DND-41 (cell line): ENCODE measurements at regions not wholly inside any gene's neighbourhood (a gene's known extent, or its start where the extent isn't known, plus 50 kb on each side); places are given as distances from the start of the nearest gene placed in this dataset.

Experiments
- ATAC-seq: fragments of 200-7000 bp; cut with Tn5 transposase; 3 replicates; pipeline ENCODE4 v1.9.1; 2021; ENCODE audit warnings: low read depth; ENCODE audit not compliant: insufficient read depth
- DNase-seq: peaks from one replicate; pipeline ENCODE4 v3.0.0-alpha.2; 2020
- H2AFZ ChIP-seq: 2 replicates; pipeline ENCODE4 v1.6.0; 2012; ENCODE audit warnings: low read depth, low read length
- H3K27ac ChIP-seq: 2 replicates; pipeline ENCODE4 v1.5.1; 2012; ENCODE audit warnings: low read length, inconsistent platforms
- H3K27me3 ChIP-seq: fragments of 200-600 bp; sonication (generic); 2 replicates; pipeline ENCODE4 v1.6.0; 2012; ENCODE audit warnings: low read length, mild to moderate bottlenecking, inconsistent platforms; ENCODE audit not compliant: insufficient read depth, poor library complexity
- H3K36me3 ChIP-seq: 2 replicates; pipeline ENCODE4 v1.5.1; 2012; ENCODE audit warnings: low read length, inconsistent platforms; ENCODE audit not compliant: insufficient read depth
- H3K4me1 ChIP-seq: 2 replicates; pipeline ENCODE4 v1.5.1; 2012; ENCODE audit warnings: mild to moderate bottlenecking, low read length; ENCODE audit not compliant: insufficient read depth
- H3K4me2 ChIP-seq: 2 replicates; pipeline ENCODE4 v1.6.0; 2012; ENCODE audit warnings: mild to moderate bottlenecking, moderate library complexity, low read length, inconsistent platforms; ENCODE audit not compliant: insufficient read depth
- H3K4me3 ChIP-seq, 2 experiments: fragments of 200-600 bp in 1 of 2; shearing (Covaris generic) in 1 of 2; 2 replicates each; pipeline ENCODE4 v1.5.1; 2012 to 2016; ENCODE audit warnings: inconsistent platforms in 2 of 2, low read length in 2 of 2, mild to moderate bottlenecking in 2 of 2, low read depth in 1 of 2, moderate library complexity in 1 of 2
- H3K79me2 ChIP-seq: 2 replicates; pipeline ENCODE4 v1.6.0; 2012; ENCODE audit warnings: low read length, inconsistent platforms; ENCODE audit not compliant: insufficient read depth
- H3K9ac ChIP-seq: 2 replicates; pipeline ENCODE4 v1.6.0; 2012; ENCODE audit warnings: low read depth, mild to moderate bottlenecking, inconsistent platforms, low read length, moderate library complexity
- H3K9me3 ChIP-seq: 2 replicates; pipeline ENCODE4 v1.5.1; 2012; ENCODE audit warnings: low read length, moderate library complexity, mild to moderate bottlenecking, inconsistent platforms; ENCODE audit not compliant: insufficient read depth, severe bottlenecking
- H4K20me1 ChIP-seq: 2 replicates; pipeline ENCODE4 v1.6.0; 2012; ENCODE audit warnings: low read length; ENCODE audit not compliant: insufficient read depth
- EZH2 ChIP-seq: IDR thresholded peaks from 3 replicates; pipeline ENCODE4 v1.6.1; 2012; ENCODE audit warnings: borderline replicate concordance, low read depth, mild to moderate bottlenecking, moderate library complexity, low read length, inconsistent platforms; ENCODE audit not compliant: severe bottlenecking
- TF ChIP-seq, protein P1 (sequence below): IDR thresholded peaks from 2 replicates; pipeline ENCODE4 v1.5.1; 2012; ENCODE audit warnings: borderline replicate concordance, low read length, moderate library complexity, mild to moderate bottlenecking; ENCODE audit not compliant: poor library complexity, severe bottlenecking; ENCODE audit errors: extremely low read depth

GRCh38 chr18:75156831-75157230 is 52.1 kb downstream of the PTGR3 start:
- no peak overlapping the region for H3K9ac ChIP-seq
- no peak overlapping the region for H2AFZ ChIP-seq
- no peaks in the 10 kb centered on the region for H3K36me3 ChIP-seq
- H3K4me2 ChIP-seq: no peak overlapping the region
- no peak overlapping the region for H3K27ac ChIP-seq
- no peaks in the 10 kb centered on the region for H3K79me2 ChIP-seq
- peaks cover 6% of the 10 kb centered on the region for H3K9me3 ChIP-seq
- peaks cover 11% of the 10 kb centered on the region for H3K4me1 ChIP-seq
- H3K27me3 ChIP-seq: no peaks in the 10 kb centered on the region
- no peak for TF ChIP-seq EZH2
- TF ChIP-seq, protein P1, sequence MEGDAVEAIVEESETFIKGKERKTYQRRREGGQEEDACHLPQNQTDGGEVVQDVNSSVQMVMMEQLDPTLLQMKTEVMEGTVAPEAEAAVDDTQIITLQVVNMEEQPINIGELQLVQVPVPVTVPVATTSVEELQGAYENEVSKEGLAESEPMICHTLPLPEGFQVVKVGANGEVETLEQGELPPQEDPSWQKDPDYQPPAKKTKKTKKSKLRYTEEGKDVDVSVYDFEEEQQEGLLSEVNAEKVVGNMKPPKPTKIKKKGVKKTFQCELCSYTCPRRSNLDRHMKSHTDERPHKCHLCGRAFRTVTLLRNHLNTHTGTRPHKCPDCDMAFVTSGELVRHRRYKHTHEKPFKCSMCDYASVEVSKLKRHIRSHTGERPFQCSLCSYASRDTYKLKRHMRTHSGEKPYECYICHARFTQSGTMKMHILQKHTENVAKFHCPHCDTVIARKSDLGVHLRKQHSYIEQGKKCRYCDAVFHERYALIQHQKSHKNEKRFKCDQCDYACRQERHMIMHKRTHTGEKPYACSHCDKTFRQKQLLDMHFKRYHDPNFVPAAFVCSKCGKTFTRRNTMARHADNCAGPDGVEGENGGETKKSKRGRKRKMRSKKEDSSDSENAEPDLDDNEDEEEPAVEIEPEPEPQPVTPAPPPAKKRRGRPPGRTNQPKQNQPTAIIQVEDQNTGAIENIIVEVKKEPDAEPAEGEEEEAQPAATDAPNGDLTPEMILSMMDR: no peak
- no peak overlapping the region for H3K4me3 ChIP-seq
- ATAC-seq: no peak
- DNase-seq: no peak
- no peaks in the 10 kb centered on the region for H4K20me1 ChIP-seq

DNA sequence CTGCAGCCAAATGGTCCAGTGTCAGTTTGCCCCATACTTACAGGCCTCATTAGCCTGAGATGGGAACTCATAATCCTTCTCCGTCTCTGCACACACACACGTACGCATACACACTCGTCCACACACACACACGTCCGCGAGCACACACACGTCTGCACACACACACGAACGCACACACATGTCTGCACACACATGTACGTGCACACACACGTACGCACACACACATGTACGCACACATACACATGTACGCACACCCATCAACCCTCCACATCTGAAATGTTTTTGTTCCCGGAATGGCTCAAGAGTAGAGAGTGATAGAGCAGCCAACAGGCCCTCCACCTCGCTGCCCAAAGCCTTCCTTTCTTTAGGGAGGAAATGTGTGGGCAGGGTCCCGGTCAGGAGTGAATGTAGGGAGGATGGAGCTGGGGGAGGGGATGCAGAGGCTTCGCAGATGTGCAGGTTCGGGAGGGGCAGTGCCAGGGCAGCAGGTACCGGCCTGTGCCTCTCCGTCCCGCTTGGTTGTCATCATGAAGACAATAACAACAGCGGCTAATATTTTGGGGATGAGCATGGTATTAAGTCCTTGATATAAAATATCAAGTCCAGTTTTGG is 52.7 kb downstream of the PTGR3 start:
- no peaks in the 10 kb centered on the region for H4K20me1 ChIP-seq
- H3K79me2 ChIP-seq: no peaks in the 10 kb centered on the region
- no peak overlapping the region for H3K4me3 ChIP-seq
- no peak overlapping the region for H3K9ac ChIP-seq
- H3K9me3 ChIP-seq: peaks cover 6% of the 10 kb centered on the region
- DNase-seq (no peak), ATAC-seq (no peak)
- TF ChIP-seq, protein P1: no peak
- no peak for TF ChIP-seq EZH2
- H2AFZ ChIP-seq: no peak overlapping the region
- H3K4me1 ChIP-seq: peaks cover 5% of the 10 kb centered on the region
- no peak overlapping the region for H3K4me2 ChIP-seq
- H3K36me3 ChIP-seq: no peaks in the 10 kb centered on the region
- H3K27me3 ChIP-seq: no peaks in the 10 kb centered on the region
- no peak overlapping the region for H3K27ac ChIP-seq

GRCh38 chr18:75154997-75155396 is 53.9 kb downstream of the PTGR3 start:
- Histone ChIP-seq H4K20me1 (no peaks in the 10 kb centered on the region), H3K27ac (no peak overlapping the region), H3K4me1 (no peaks in the 10 kb centered on the region), H3K4me3 (no peak overlapping the region), H3K4me2 (no peak overlapping the region), H2AFZ (no peak overlapping the region), H3K79me2 (no peaks in the 10 kb centered on the region), H3K27me3 (no peaks in the 10 kb centered on the region), H3K9me3 (peaks cover 6% of the 10 kb centered on the region), H3K36me3 (no peaks in the 10 kb centered on the region), H3K9ac (no peak overlapping the region)
- DNase-seq (no peak), ATAC-seq (no peak)
- TF ChIP-seq EZH2: no peak
- TF ChIP-seq, protein P1: no peak
